ENCODE measurements at regions not wholly inside any gene's neighbourhood (a gene's known extent, or its start where the extent isn't known, plus 50 kb on each side); places are given as distances from the start of the nearest gene placed in this dataset.

DNA sequence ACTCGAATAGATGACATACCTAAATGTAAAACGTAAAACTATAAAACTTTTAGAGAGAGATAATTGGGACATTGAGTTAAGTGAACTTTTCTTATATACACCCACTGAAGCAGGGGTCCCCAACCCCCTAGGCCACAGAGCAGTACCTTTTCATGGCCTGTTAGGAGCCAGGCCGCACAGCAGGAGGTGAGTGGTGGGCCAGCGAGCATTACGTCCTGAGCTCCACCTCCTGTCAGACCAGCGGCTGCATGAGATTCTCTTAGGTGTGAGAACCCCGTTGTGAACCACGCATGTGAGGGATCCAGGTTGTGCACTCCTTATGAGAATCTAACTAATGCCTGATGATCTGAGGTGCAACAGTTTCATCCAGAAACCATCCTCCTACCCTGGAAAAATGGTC is 114.8 kb downstream of the HMX1 start:
- H3K36me3 ChIP-seq (replicated peaks in 1 of 2; ENCODE audit: control insufficient read depth in 1 of 2, insufficient read depth in 2 of 2, low read length in 2 of 2): no peaks in the 10 kb centered on the region
- no peak overlapping the region for H2AFZ ChIP-seq (ENCODE audit: insufficient read depth, low read depth, low read length, poor library complexity, severe bottlenecking)
- TF ChIP-seq, protein P1, sequence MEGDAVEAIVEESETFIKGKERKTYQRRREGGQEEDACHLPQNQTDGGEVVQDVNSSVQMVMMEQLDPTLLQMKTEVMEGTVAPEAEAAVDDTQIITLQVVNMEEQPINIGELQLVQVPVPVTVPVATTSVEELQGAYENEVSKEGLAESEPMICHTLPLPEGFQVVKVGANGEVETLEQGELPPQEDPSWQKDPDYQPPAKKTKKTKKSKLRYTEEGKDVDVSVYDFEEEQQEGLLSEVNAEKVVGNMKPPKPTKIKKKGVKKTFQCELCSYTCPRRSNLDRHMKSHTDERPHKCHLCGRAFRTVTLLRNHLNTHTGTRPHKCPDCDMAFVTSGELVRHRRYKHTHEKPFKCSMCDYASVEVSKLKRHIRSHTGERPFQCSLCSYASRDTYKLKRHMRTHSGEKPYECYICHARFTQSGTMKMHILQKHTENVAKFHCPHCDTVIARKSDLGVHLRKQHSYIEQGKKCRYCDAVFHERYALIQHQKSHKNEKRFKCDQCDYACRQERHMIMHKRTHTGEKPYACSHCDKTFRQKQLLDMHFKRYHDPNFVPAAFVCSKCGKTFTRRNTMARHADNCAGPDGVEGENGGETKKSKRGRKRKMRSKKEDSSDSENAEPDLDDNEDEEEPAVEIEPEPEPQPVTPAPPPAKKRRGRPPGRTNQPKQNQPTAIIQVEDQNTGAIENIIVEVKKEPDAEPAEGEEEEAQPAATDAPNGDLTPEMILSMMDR (IDR thresholded peaks at IDR 0.05): no peak
- no CpG with 5 or more reads among the region's 8 CpGs for WGBS (ENCODE audit: insufficient coverage)
- no peaks in the 10 kb centered on the region for H3K9me3 ChIP-seq (replicated peaks in 1 of 2; ENCODE audit: control insufficient read depth in 1 of 2, insufficient read depth in 1 of 2, low read length in 2 of 2)
- H3K27me3 Mint-ChIP-seq (ENCODE audit: low read depth in 3 of 3): peaks cover 5 to 9% (median 9%) of the 10 kb centered on the region in 3 donors
- no peaks in the 10 kb centered on the region for H4K20me1 ChIP-seq (ENCODE audit: insufficient read depth, low read length)
- H3K79me2 ChIP-seq (ENCODE audit: insufficient read depth, low read length): no peaks in the 10 kb centered on the region
- no peak overlapping the region for H3K27ac Mint-ChIP-seq
- H3K4me2 ChIP-seq (replicated peaks; ENCODE audit: extremely low read depth, low read length, poor library complexity, severe bottlenecking): no peak overlapping the region
- no peak overlapping the region for H3K27ac ChIP-seq (ENCODE audit: low read depth in 1 of 2, low read length in 2 of 2)
- DNase-seq: no peak
- no peak overlapping the region for H3K4me3 Mint-ChIP-seq
- H3K4me1 ChIP-seq (ENCODE audit: control insufficient read depth in 1 of 2, insufficient read depth in 2 of 2, low read length in 2 of 2): no peaks in the 10 kb centered on the region
- H3K4me1 Mint-ChIP-seq: no peaks in the 10 kb centered on the region
- H3K9me3 Mint-ChIP-seq: no peaks in the 10 kb centered on the region
- H3K36me3 Mint-ChIP-seq: no peaks in the 10 kb centered on the region
- no peak overlapping the region for H3K4me3 ChIP-seq (replicated peaks in 1 of 3; ENCODE audit: low read depth in 2 of 3, low read length in 3 of 3)
- no peak overlapping the region for H3K9ac ChIP-seq (ENCODE audit: insufficient read depth, low read length, poor library complexity, severe bottlenecking)
- no peaks in the 10 kb centered on the region for H3K27me3 ChIP-seq (ENCODE audit: control insufficient read depth in 2 of 2, insufficient read depth in 2 of 2, low read length in 2 of 2)
- intact Hi-C loops (cut with micrococcal nuclease): no loop called here

- H3K27me3 ChIP-seq (ENCODE audit: control insufficient read depth in 2 of 2, insufficient read depth in 2 of 2, low read length in 2 of 2): no peaks in the 10 kb centered on the region
- peaks cover 5 to 11% (median 6%) of the 10 kb centered on the region in 3 donors for H3K27me3 Mint-ChIP-seq (ENCODE audit: low read depth in 3 of 3)
- H3K4me3 Mint-ChIP-seq: no peak overlapping the region
- no peak overlapping the region for H2AFZ ChIP-seq (ENCODE audit: insufficient read depth, low read depth, low read length, poor library complexity, severe bottlenecking)
- no peak overlapping the region for H3K4me3 ChIP-seq (replicated peaks in 1 of 3; ENCODE audit: low read depth in 2 of 3, low read length in 3 of 3)
- H3K36me3 ChIP-seq (replicated peaks in 1 of 2; ENCODE audit: control insufficient read depth in 1 of 2, insufficient read depth in 2 of 2, low read length in 2 of 2): no peaks in the 10 kb centered on the region
- H3K9ac ChIP-seq (ENCODE audit: insufficient read depth, low read length, poor library complexity, severe bottlenecking): no peak overlapping the region
- H3K27ac Mint-ChIP-seq: no peak overlapping the region
- no peaks in the 10 kb centered on the region for H3K9me3 ChIP-seq (replicated peaks in 1 of 2; ENCODE audit: control insufficient read depth in 1 of 2, insufficient read depth in 1 of 2, low read length in 2 of 2)
- H3K9me3 Mint-ChIP-seq: no peaks in the 10 kb centered on the region
- no peaks in the 10 kb centered on the region for H4K20me1 ChIP-seq (ENCODE audit: insufficient read depth, low read length)
- no peaks in the 10 kb centered on the region for H3K4me1 ChIP-seq (ENCODE audit: control insufficient read depth in 1 of 2, insufficient read depth in 2 of 2, low read length in 2 of 2)
- no peaks in the 10 kb centered on the region for H3K4me1 Mint-ChIP-seq
- H3K79me2 ChIP-seq (ENCODE audit: insufficient read depth, low read length): no peaks in the 10 kb centered on the region
- no peak overlapping the region for H3K27ac ChIP-seq (ENCODE audit: low read depth in 1 of 2, low read length in 2 of 2)
- DNase-seq: no peak
- no peak overlapping the region for H3K4me2 ChIP-seq (replicated peaks; ENCODE audit: extremely low read depth, low read length, poor library complexity, severe bottlenecking)
- intact Hi-C loops (cut with micrococcal nuclease): no loop called here
- TF ChIP-seq, protein P1 (IDR thresholded peaks at IDR 0.05): no peak
- 92% methylated on average over 14 of the region's 23 CpGs for WGBS (ENCODE audit: insufficient coverage)
- no peaks in the 10 kb centered on the region for H3K36me3 Mint-ChIP-seq
These were observed 116.7 kb downstream of the HMX1 start for GRCh38 chr4:8754634-8755589.
